Neural progenitor cell (in vitro differentiated cells): ENCODE measurements at regions not wholly inside any gene's neighbourhood (a gene's known extent, or its start where the extent isn't known, plus 50 kb on each side); places are given as distances from the start of the nearest gene placed in this dataset.

ENCODE experiments used
- DNase-seq: peaks from one replicate; pipeline ENCODE4 v3.0.0-alpha.2; 2016; ENCODE audit warnings: low spot score
- H2AFZ ChIP-seq: fragments of 200-600 bp; sonication (generic); replicated peaks from 2 replicates; pipeline ENCODE4 v1.6.1; 2016; ENCODE audit warnings: antibody characterized with exemption
- H3F3A ChIP-seq: fragments of 200-600 bp; sonication (generic); 2 replicates; pipeline ENCODE4 v1.6.1; 2016; ENCODE audit warnings: antibody characterized with exemption, low read depth
- H3K27ac ChIP-seq: fragments of 200-600 bp; sonication (generic); 2 replicates; pipeline ENCODE4 v1.5.1; 2016; ENCODE audit warnings: mild to moderate bottlenecking
- H3K27me3 ChIP-seq: fragments of 200-600 bp; sonication (generic); 2 replicates; pipeline ENCODE4 v1.6.1; 2016; ENCODE audit warnings: mild to moderate bottlenecking, moderate library complexity
- H3K36me3 ChIP-seq: fragments of 200-600 bp; sonication (generic); 2 replicates; pipeline ENCODE4 v1.5.1; 2016
- H3K4me1 ChIP-seq: fragments of 200-600 bp; sonication (generic); 2 replicates; pipeline ENCODE4 v1.6.1; 2016; ENCODE audit warnings: mixed run types
- H3K4me2 ChIP-seq: fragments of 200-600 bp; sonication (generic); 2 replicates; pipeline ENCODE4 v1.6.1; 2016
- H3K4me3 ChIP-seq: fragments of 200-600 bp; sonication (generic); 2 replicates; pipeline ENCODE4 v1.5.1; 2016
- H3K79me2 ChIP-seq: fragments of 200-600 bp; sonication (generic); 2 replicates; pipeline ENCODE4 v1.6.1; 2016; ENCODE audit warnings: low read depth
- H3K9ac ChIP-seq: fragments of 200-600 bp; sonication (generic); 2 replicates; pipeline ENCODE4 v1.6.1; 2016
- H3K9me3 ChIP-seq: fragments of 200-600 bp; sonication (generic); 2 replicates; pipeline ENCODE4 v1.5.1; 2016; ENCODE audit warnings: low read depth
- H4K20me1 ChIP-seq: fragments of 200-600 bp; sonication (generic); 2 replicates; pipeline ENCODE4 v1.6.1; 2016; ENCODE audit warnings: low read depth
- H3K27ac Mint-ChIP-seq: 3 replicates; pipeline ENCODE4 v1.8.0; 2021; ENCODE audit warnings: mixed read lengths
- H3K27me3 Mint-ChIP-seq: 2 replicates; pipeline ENCODE4 v1.8.0; 2022; ENCODE audit warnings: low read depth, mild to moderate bottlenecking, inconsistent platforms, moderate library complexity, mixed read lengths; ENCODE audit not compliant: insufficient read depth
- H3K36me3 Mint-ChIP-seq: 3 replicates; pipeline ENCODE4 v1.8.0; 2021; ENCODE audit warnings: mixed read lengths
- H3K4me1 Mint-ChIP-seq: 3 replicates; pipeline ENCODE4 v1.8.0; 2021; ENCODE audit warnings: mixed read lengths
- H3K4me3 Mint-ChIP-seq: 3 replicates; pipeline ENCODE4 v1.8.0; 2021; ENCODE audit warnings: mild to moderate bottlenecking, moderate library complexity, mixed read lengths
- H3K9me3 Mint-ChIP-seq: 3 replicates; pipeline ENCODE4 v1.8.0; 2020; ENCODE audit warnings: mixed read lengths
- EZH2 ChIP-seq: fragments of 200-600 bp; sonication (generic); IDR thresholded peaks from 2 replicates; pipeline ENCODE4 v1.6.1; 2017; ENCODE audit warnings: antibody characterized with exemption, mild to moderate bottlenecking, moderate library complexity
- EZH2phosphoT487 ChIP-seq: fragments of 200-600 bp; sonication (generic); IDR thresholded peaks from 2 replicates; pipeline ENCODE4 v1.6.1; 2017; ENCODE audit warnings: antibody characterized with exemption
- TF ChIP-seq, protein P1 (sequence below): fragments of 200-600 bp; sonication (generic); IDR thresholded peaks from 2 replicates; pipeline ENCODE4 v1.5.1; 2017; ENCODE audit warnings: antibody characterized with exemption, mild to moderate bottlenecking

DNA sequence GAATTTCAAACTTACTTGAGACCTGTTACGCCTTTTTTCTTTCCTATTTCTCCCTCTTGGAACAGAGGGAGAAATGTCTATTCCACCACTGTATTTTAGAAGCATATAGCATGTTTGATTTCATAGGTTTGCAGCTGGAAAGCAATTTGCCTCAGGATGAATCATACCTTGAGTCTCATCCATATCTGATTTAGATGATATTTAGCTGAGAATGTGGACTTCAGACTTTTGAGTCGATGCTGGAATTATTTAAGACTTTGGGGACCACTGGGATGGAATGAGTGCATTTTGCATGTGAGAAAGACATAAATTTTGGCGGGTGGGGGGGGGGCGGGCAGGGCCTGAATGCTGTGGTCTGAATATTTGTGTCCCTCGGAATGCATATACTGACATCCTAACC, 67.3 kb upstream of the FOXN2 start:
- no peaks in the 10 kb centered on the region for H3K36me3 ChIP-seq
- no peaks in the 10 kb centered on the region for H4K20me1 ChIP-seq
- no peak overlapping the region for H3K27ac Mint-ChIP-seq
- no peak overlapping the region for H3K9ac ChIP-seq
- no peak overlapping the region for H3K27ac ChIP-seq
- no peaks in the 10 kb centered on the region for H3K79me2 ChIP-seq
- no peaks in the 10 kb centered on the region for H3K27me3 ChIP-seq
- H3K4me3 ChIP-seq = no peak overlapping the region
- no peaks in the 10 kb centered on the region for H3K27me3 Mint-ChIP-seq
- H2AFZ ChIP-seq = no peak overlapping the region
- peaks cover 3% of the 10 kb centered on the region for H3K9me3 Mint-ChIP-seq
- no peaks in the 10 kb centered on the region for H3F3A ChIP-seq
- H3K4me1 Mint-ChIP-seq = peaks cover 7% of the 10 kb centered on the region
- H3K4me1 ChIP-seq = peaks cover 5% of the 10 kb centered on the region
- H3K36me3 Mint-ChIP-seq = no peaks in the 10 kb centered on the region
- no peak overlapping the region for H3K4me3 Mint-ChIP-seq
- no peaks in the 10 kb centered on the region for H3K9me3 ChIP-seq
- H3K4me2 ChIP-seq = no peak overlapping the region
- no peak for DNase-seq
- TF ChIP-seq EZH2 = no peak
- no peak for TF ChIP-seq EZH2phosphoT487
- TF ChIP-seq, protein P1, sequence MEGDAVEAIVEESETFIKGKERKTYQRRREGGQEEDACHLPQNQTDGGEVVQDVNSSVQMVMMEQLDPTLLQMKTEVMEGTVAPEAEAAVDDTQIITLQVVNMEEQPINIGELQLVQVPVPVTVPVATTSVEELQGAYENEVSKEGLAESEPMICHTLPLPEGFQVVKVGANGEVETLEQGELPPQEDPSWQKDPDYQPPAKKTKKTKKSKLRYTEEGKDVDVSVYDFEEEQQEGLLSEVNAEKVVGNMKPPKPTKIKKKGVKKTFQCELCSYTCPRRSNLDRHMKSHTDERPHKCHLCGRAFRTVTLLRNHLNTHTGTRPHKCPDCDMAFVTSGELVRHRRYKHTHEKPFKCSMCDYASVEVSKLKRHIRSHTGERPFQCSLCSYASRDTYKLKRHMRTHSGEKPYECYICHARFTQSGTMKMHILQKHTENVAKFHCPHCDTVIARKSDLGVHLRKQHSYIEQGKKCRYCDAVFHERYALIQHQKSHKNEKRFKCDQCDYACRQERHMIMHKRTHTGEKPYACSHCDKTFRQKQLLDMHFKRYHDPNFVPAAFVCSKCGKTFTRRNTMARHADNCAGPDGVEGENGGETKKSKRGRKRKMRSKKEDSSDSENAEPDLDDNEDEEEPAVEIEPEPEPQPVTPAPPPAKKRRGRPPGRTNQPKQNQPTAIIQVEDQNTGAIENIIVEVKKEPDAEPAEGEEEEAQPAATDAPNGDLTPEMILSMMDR = no peak

DNA sequence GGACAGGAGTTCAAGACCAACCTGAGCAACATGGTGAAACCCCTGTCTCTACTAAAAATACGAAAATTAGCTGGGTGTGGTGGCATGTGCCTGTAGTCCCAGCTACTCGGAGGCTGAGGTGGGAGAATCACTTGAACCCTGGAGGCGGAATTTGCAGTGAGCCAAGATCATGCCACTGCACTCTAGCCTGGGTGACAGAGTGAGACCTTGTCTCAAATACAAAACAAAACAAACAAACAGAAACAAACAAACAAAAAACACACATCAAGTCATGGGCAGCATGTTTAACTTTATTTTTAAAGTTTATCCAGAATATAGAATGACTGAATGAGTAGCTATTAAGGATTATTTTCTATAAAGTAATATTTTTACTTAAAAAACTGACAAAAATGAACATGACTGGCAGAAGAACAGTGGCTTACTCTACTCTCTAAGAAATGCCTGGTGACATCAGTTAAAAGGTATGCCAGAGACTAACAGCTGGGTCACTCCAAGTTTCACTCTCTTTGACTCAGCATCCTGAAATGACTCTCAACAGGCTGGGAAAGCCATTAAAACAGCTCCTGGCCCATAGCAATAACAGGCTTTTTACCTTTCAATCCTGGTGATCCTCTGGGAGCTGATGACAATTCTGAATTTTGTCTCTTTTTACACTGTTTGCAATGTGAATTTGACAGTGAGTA, 66.1 kb upstream of the FOXN2 start:
- Histone ChIP-seq H3K36me3 (no peaks in the 10 kb centered on the region), H4K20me1 (no peaks in the 10 kb centered on the region), H2AFZ (peak overlapping the region; percentile 32), H3F3A (no peaks in the 10 kb centered on the region), H3K79me2 (no peaks in the 10 kb centered on the region), H3K9ac (no peak overlapping the region), H3K4me1 (peaks cover 5% of the 10 kb centered on the region), H3K9me3 (no peaks in the 10 kb centered on the region), H3K4me3 (no peak overlapping the region), H3K27me3 (no peaks in the 10 kb centered on the region), H3K27ac (no peak overlapping the region), H3K4me2 (no peak overlapping the region)
- H3K4me3 Mint-ChIP-seq = no peak overlapping the region
- TF ChIP-seq, protein P1 = no peak
- no peak for TF ChIP-seq EZH2
- peaks cover 7% of the 10 kb centered on the region for H3K4me1 Mint-ChIP-seq
- H3K36me3 Mint-ChIP-seq = no peaks in the 10 kb centered on the region
- H3K27me3 Mint-ChIP-seq = no peaks in the 10 kb centered on the region
- DNase-seq = no peak
- no peak overlapping the region for H3K27ac Mint-ChIP-seq
- H3K9me3 Mint-ChIP-seq = peaks cover 3% of the 10 kb centered on the region

DNA sequence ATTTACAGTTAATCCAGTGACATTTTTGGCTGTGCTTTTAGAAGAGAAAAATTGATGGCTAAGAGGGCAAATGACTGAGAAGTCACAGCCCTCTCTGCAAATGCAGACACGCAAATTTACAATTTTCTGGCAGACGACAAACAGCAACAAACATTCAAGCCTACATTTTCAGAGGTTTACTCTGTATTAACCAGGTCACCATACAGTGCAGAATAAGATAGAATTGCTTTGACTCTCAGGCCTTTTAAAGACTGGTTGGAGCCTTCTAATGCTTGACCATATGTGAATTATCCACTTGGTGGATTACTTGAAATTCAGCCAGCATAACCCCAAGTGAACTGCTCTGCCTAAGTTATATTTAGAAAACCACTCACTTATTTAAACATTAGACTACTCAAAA, 65.5 kb upstream of the FOXN2 start:
- Histone ChIP-seq H3K27me3 (no peaks in the 10 kb centered on the region), H3K4me2 (no peak overlapping the region), H3K36me3 (no peaks in the 10 kb centered on the region), H3K4me3 (no peak overlapping the region), H3K9ac (no peak overlapping the region), H3K27ac (no peak overlapping the region), H3K79me2 (no peaks in the 10 kb centered on the region), H3F3A (no peaks in the 10 kb centered on the region), H4K20me1 (no peaks in the 10 kb centered on the region), H3K4me1 (peaks cover 5% of the 10 kb centered on the region), H3K9me3 (no peaks in the 10 kb centered on the region), H2AFZ (peak overlapping the region; percentile 32)
- Mint-ChIP-seq H3K9me3 (peaks cover 3% of the 10 kb centered on the region), H3K36me3 (no peaks in the 10 kb centered on the region), H3K27me3 (no peaks in the 10 kb centered on the region), H3K4me1 (peaks cover 7% of the 10 kb centered on the region), H3K27ac (no peak overlapping the region), H3K4me3 (no peak overlapping the region)
- TF ChIP-seq EZH2 = no peak
- no peak for TF ChIP-seq EZH2phosphoT487
- TF ChIP-seq, protein P1 = no peak
- DNase-seq = no peak
